ENCODE measurements at regions not wholly inside any gene's neighbourhood (a gene's known extent, or its start where the extent isn't known, plus 50 kb on each side); places are given as distances from the start of the nearest gene placed in this dataset.

- no peak for TF ChIP-seq CTCF (IDR thresholded peaks at IDR 0.05)
- no peak for TF ChIP-seq POLR2A (IDR thresholded peaks at IDR 0.05)
Measured at GRCh38 chr6:156199182-156199581, 578.0 kb upstream of the ARID1B start.

Measured in breast epithelium (tissue), 3 donors.